CD4-positive, alpha-beta T cell treated with Interleukin-17A for 1 hour (primary cell): ENCODE measurements at regions not wholly inside any gene's neighbourhood (a gene's known extent, or its start where the extent isn't known, plus 50 kb on each side); places are given as distances from the start of the nearest gene placed in this dataset.
"Not testable (repeated sequence)": the region's sequence is repeated elsewhere in the genome, so short reads cannot be mapped to it uniquely, and the experiment has no call there.

ENCODE experiments used
- DNase-seq: peaks from one replicate; pipeline ENCODE4 v3.0.0-alpha.2; 2020

DNA sequence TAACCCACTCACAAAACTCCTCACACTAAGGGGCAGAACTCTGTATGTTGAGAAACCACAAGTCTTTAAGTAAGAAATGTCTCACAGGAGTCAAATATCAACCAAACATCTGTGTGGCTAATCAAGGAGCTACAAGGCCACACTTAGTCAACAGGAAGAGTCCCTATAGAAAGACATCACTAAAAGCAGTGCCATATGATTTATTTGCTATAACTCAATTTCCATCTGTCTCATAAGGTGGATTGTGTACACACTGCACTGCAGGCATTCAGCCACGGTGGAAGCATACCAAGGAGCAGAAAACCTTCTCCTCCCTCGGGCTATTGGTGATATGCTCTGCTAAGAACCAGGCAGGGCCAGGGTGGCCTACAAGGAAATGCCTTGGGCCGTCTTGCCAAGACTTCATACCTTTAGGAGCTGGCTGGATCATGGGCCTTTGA, 197.6 kb upstream of the CFAP20DC start:
- no peak for DNase-seq

DNA sequence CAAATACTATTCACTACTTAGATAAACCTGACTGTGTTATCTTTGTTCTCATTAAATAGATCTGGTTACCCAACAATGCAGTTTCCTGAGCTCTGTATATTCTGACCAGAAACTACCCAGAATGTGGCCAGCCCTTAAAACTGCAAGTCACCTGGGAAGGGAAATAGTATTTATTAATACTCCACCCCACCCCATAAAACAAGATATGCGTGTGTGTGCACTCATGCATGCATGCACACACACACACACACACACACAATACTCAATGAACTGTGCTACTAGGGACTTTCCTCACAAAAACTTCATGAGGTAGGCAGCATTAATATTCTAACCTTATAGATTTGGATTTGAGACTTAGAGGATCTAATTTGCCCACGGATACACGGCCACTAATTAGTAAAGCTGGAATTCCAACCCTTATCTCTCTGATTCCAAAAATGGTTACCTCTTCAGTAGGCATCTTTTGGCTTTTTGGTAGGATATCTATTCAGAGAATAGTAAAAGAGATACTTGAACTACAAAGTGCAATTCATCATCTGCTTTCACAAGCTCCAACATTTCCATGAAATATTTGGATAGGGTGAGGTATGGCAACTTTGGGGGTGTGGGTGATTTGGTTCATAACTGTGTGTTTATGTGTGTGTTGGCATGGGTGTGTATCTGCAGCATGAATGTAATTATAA, 197.0 kb upstream of the CFAP20DC start:
- no peak for DNase-seq

- DNase-seq: no peak
These were observed 196.2 kb upstream of the CFAP20DC start for GRCh38 chr3:59245859-59246501.

- no peak for DNase-seq
These were observed 195.6 kb upstream of the CFAP20DC start for GRCh38 chr3:59245300-59245858.

DNA sequence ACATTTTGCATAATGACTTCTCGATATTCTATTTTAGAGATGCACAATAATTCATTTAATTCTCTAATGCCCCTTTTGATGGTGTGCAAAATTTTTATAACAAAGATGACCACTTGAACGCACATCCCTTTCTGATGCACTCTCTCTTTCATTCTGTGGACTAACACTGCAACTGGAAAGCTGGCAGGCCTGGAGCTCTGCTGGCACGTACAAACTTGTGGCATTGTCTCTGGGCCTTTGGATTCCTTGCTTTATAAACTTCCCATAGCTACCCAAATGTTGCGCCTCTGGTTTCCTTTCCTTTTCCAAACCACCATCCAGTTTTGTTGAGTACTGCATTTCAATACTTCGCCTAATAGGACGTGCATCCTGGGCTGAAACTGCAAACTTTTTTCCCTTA, 194.5 kb upstream of the CFAP20DC start:
- DNase-seq: no peak

- no peak for DNase-seq
These were observed 193.7 kb upstream of the CFAP20DC start for GRCh38 chr3:59243476-59243875.

- no peak for DNase-seq
These were observed 190.9 kb upstream of the CFAP20DC start for GRCh38 chr3:59240666-59241255.

DNA sequence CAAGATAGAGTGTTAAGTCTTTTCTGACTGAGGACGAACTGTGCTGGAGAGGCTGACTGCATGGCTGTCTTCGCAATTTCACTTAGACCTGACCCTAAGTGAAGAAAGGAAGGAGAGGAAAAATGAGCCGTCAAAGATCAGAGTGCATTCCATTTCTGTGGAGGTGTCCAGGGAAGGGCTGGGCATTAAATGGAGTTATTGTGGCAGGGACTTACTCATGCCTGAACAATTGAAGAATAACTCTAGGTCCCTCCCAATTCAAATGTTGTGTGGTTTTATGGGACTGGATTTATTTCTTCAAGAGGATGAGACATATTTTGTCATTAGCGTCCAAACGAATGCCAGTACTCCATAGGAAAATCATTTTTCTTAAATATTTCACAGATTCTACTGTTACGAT, 187.3 kb upstream of the CFAP20DC start:
- DNase-seq: no peak

DNA sequence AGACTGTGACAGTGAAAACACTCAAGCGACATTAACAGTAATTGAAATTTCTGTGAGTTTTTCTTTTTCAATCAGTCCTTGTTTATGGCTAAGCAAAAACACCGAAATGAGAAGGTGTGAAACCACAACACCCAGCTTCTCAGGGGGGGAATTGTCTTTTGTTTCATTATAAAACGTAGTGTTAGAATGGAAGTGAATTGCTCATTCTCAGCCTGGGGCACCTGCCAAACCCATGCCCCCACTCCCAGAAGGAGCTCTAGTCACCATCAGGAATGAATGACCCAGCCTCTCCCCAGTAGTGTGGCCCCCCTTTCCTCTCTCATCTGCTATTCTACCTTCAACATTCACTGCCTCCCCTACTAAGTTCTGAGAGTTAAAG, 185.8 kb upstream of the CFAP20DC start:
- peak; percentile 34 for DNase-seq

DNA sequence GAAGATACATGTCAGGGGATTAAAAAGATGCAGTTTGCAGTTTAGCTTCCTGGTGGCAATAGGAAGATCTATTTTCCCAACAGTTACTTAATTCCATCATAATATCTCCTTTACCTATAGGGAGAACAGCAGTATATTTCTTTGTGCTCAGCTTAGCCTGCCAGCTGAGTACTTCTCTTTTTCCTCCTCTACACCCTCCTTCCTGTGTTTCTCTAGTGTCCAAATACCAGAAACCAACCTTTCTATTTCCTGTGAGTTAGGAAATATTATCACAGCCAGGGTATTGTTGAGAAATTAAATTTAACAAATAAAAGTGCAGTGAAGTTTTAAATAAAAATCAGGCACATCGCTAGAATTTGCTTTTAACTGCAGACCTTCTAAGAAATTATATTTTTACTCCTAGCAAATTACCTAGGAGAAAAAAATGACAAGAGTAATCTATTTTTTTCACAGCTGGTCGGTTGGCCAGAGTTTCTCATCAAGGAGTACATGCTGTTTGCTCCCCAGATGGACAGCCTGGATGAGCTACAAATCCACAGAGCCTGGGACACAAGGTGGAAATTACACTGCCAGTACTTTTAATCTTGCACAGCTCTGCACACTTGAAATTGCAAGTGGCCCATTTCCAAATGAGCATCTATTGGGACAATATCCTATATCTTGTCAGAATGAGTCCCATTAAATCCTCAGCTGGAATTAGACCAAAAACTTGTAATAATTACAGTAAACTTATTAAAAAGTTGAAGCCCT, 185.2 kb upstream of the CFAP20DC start:
- DNase-seq: no peak

- DNase-seq: not testable (repeated sequence)
These were observed 180.6 kb upstream of the CFAP20DC start for GRCh38 chr3:59230379-59230778.

DNA sequence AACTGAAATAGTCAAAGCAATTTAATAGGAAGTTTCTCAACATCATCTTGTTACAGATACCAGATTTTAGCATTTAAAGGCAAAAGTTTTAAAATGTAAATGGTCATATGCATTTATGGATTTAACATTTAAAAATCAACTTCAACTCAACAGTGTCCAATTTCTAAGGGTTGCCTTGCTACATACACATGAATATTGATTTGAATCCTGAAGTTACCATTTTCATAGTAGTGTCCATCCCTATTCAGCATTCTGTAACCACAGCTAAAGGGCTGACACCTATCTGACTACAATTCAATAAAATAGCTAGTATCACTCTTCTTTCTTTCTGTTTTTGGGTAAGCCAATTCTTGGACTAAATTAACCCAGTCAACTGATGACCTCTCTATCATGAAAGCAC, 164.0 kb upstream of the CFAP20DC start:
- no peak for DNase-seq

- DNase-seq: peak; percentile 62
These were observed 162.4 kb upstream of the CFAP20DC start for GRCh38 chr3:59212128-59212779.

GRCh38 chr3:59210260-59210659, 160.4 kb upstream of the CFAP20DC start:
- DNase-seq: no peak

GRCh38 chr3:59192473-59192872, 142.6 kb upstream of the CFAP20DC start:
- DNase-seq: no peak

- DNase-seq: no peak
These were observed 141.8 kb upstream of the CFAP20DC start for GRCh38 chr3:59191651-59192050.

GRCh38 chr3:59189939-59190338, 140.1 kb upstream of the CFAP20DC start:
- no peak for DNase-seq

DNA sequence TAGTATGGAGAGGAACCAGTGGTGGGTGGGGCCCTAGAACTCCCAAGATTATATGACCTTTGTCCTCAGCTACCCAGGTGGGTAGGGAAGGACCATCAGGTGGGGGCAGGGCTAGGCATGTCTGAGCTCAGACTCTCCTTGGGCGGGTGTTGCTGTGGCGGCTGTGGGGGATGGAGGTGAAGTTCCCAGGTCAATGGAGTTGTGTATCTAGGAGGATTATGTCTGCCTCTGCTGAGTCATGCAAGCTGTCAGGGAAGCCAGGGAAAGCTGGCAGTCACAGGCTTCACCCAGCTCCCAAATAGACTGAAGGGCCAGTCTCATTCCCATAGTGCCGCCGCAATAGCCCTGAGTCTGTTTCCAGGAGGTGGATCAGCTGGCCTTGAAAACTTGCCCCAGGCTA, 139.7 kb upstream of the CFAP20DC start:
- DNase-seq: no peak

- DNase-seq: no peak
These were observed 136.9 kb upstream of the CFAP20DC start for GRCh38 chr3:59186725-59187124.

DNA sequence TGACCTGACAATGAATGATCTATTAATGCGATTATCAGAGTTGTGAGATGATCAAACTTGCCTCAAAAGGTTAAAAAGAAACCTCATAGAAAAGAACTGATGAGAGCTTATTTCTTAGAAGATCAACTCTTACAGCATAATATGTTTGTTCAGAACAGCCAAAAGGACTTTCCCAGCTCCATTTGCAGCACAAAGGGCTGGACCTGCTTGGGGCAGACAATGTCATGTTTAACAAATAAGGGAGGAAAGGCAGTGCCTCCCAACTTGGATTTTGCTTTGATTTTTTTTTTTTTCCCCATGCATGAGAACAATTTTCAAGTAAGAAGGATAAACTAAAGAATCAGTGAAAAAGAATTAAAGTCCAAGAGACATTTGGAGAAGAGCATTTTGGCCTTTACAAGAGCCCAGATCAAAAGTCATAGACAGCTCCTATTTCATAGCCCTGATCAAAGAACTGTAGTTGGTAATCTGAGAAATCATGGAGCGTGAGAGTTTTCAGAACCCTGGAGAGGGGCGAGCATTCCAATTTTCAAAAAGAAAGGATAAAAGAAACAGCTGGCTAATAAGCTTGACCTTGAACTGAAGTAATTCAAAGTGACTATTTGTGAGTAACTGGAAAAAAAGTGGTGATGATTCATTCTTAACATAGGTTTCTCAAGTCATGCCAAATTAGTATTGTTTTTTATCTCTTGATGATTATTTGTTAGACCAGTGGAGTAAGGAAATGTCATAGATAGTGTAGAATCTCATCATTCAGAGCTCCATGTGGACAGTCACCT, 136.0 kb upstream of the CFAP20DC start:
- DNase-seq: no peak

- DNase-seq: no peak
These were observed 130.2 kb upstream of the CFAP20DC start for GRCh38 chr3:59180006-59180405.

DNA sequence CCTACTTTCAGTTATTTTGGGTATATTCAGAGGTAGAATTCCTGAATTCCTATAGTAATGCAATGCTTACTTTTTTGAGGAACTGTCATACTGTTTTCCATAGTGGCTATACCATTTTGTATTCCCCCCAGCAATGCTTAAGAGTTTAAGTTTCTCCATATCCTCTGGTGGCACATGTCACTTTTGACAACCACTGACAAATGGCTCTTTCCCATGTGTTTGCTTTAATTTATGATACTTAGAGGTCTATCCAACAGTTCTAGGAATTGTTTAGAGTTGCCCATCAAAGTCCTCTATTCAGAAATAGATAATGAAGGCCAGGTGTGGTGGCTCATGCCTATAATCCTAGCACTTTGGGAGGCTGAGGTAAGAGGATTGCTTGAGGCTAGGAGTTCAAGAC, 128.9 kb upstream of the CFAP20DC start:
- no peak for DNase-seq
